Activated CD8-positive, alpha-beta memory T cell treated with anti-CD3 and anti-CD28 coated beads, Interleukin-2, amount 50 U/mL, for 1 hour (primary cell): ENCODE measurements at regions not wholly inside any gene's neighbourhood (a gene's known extent, or its start where the extent isn't known, plus 50 kb on each side); places are given as distances from the start of the nearest gene placed in this dataset.

Source experiments
- DNase-seq: peaks from one replicate; pipeline ENCODE4 v3.0.0-alpha.2; 2020; ENCODE audit errors: extremely low read depth

DNA sequence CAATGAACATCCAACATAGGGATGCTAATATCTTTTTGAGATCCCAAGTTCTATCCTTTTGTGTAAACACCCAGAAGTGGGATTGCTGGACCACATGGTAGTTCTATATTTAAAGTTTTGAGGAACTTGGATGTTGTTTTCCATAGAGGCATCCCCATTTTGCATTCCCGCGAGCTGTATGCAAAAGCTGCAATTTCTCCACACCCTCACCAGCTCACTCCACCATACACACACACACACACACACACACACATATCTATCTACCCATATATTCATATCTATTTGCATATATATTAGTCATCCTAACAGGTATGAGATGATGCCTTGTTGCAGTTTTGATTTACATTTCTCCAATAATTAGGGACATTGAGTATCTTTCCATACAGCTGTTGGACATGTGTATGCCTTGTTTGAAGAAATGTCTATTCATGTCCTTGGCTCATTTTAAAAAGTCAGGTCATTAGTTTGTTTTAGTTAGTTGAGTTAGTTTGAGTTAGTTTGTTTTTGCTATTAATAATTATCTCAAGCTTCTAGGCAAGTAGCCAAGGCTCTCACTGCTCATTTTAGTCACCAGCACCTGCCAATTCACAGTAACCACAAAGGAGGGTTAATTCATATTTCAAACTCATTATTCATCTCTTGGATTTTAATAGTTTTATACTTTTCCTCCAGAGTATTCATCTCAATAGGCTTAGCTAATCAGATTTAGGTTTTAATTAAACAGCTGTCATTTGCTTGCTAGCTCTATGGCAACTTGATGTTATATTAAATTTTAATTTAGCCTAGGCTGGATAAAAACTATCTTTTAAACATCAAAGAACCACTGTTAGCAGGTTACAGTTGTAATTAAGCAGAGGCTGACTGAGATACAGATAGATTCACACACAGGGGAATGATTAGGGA is 1435.9 kb upstream of the TMEM132C start:
- no peak for DNase-seq

DNA sequence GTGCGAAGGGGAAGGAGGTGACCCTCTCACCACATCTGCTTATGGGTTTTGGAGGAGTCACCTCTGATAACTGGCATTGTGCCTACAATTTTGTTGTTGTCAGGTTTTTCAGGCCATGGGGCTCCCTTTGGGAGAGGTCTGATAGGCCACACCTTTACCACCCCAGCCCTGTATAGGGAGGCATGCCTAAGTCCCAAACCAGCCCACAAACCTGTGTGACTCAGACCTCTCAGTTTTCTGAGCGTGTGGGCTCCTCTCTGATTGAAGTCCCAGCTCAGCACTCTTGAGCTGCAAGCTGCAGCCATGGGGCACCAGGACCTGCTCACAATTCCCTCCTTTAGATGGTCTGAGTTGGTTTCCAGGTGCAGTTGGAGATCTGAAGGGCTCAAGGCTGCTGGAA is 1429.3 kb upstream of the TMEM132C start:
- DNase-seq = no peak

DNA sequence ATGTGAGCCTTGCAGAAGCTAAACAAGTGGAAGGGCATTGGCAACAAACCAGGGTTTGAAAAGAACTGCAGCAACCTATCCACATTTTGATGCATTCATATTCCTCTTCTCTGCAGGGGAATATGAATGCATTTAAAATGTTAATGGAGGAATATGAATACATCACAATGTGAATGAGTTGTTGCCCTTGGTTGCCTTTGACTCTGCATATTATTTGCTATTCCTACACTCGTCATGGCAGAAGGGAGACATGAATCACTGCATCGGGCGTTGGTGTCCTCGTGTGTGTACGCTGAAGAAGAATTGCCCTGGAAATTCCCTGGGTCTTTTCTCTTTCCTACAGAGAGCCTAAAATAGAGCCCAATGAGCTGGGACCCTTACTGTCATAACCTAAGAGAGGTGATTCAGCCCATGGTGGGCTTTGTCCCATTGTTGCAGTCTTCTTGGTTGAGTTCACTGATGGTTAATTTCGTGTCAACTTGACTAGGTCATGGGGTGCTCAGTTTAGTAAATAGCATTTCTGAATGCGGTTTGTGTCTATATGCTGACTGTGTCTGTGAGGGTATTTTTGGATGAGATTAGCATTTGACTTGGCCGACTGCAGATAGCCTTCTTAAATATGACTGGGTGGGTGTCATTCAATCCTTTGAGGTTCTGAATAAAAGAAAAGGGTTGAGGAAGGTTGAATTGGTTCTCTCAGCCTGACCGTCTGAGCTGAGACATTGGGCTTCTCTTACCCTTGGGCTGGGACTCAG is 1422.9 kb upstream of the TMEM132C start:
- DNase-seq = no peak

GRCh38 chr12:126847005-126847629 is 1419.9 kb upstream of the TMEM132C start:
- no peak for DNase-seq

DNA sequence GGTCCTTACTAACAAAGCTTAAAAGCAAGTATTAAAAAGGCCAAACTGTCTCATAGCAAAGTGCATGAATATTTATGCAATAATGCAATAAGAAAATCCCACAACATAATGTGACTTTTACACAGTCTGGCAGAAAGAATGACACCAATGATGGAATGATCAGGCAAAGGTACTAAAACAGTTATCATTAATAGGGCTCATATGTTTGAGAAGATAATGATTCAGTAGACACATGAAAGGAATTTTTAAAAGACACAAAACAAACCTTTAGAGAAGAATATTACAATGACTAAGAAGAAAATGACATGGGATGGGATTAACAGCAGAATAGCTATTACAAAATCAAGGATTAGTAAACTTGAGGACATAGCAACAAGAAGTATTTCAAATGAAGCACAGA is 1411.2 kb upstream of the TMEM132C start:
- DNase-seq = no peak

- DNase-seq = no peak
These were observed 1410.0 kb upstream of the TMEM132C start for GRCh38 chr12:126856958-126857357.

DNA sequence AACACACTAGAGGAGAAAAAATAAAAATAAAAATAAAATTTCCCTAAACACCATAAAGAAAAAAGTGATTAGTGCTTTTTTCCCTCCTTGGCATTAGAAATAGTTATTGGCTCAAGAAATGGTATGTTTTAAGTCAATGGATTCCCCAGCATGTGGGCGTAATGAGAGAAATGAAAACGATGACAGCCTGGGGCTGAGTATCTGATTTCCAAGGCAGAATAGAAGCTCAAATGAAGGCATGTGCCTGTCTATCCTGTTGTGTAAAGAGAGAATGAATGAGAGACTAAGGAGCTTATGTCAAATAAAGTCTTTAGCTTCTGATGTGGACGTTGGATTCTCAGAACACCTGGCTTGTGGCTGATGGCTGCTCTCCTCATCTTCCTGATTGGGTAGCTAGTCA is 1408.4 kb upstream of the TMEM132C start:
- no peak for DNase-seq

DNA sequence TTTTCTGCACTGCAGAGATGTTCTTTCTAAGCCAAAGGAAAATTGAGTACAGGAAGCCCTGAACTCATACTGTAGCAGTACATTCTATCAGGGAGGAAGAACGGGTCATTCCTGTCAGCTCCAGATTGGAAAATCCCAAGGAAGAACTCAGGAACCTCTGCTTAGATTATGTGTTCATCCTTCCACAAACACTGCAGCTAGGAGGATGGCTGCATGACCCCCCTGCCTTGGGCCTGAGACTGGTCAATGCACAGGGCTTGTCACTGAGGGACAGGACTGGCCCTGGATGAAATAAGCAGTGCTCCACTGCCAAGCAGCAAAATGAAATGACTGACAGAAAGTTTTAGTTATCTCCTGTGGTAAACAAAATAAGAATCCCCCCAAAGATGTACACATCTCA is 1406.8 kb upstream of the TMEM132C start:
- DNase-seq = no peak

DNA sequence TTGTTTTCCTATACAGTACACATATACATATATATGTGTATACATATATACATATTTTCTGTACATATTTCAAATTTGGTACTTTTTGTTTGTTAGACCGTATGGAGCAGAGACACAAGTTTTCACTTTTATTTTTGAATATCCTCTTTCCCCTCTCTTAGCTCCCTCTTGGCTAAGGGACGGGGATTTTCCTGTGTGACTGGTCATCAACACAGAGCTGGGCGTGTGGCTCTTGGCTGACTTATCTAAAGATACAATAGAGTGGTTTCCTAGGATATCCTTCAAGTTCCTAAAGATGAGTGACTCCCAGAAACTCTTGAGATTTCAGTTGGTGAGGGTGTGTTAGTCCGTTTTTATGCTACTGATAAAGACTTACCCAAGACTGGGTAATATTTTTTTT is 1404.5 kb upstream of the TMEM132C start:
- no peak for DNase-seq

DNA sequence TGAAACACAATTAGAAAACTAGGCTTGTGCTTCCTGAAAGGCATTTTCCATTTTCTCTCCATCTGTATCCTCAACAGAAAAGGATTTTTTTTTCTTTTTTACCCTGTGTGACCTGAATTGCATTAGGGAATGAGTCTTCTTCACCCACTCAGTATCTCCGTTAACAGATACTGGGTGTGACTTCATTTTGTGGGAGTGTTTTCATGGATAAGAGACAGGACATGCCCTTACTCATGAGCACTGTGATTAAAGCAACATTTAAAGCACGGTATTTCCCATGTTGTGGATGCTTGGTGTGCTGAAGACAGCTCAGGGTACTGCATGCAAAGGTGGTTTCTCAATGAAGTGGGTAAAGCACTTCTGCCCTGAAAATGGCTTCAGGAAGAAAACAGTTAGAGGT is 1397.3 kb upstream of the TMEM132C start:
- DNase-seq = no peak

DNA sequence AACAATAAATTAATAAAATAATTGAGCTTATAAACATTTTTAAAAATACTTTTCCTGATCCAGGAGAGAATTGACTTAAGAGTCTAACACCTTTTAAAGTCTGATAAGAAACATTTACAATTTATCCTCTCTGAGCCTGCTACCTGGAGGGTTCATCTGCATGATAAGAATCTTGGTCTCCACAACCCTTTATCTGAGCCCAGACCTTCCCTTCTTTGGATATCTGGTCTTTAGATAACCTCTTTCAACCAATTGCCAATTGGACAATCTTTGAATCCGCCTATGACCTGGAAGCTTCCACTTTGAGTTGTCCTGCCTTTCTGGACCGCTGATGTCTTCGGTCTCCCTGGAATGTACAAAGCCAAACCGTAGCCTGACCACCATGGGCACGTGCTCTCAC is 1393.3 kb upstream of the TMEM132C start:
- no peak for DNase-seq

- peak; percentile 4 for DNase-seq
These were observed 1392.4 kb upstream of the TMEM132C start for GRCh38 chr12:126874427-126875026.

GRCh38 chr12:126879842-126880241 is 1387.1 kb upstream of the TMEM132C start:
- DNase-seq = no peak

GRCh38 chr12:126883697-126884096 is 1383.3 kb upstream of the TMEM132C start:
- DNase-seq = no peak

DNA sequence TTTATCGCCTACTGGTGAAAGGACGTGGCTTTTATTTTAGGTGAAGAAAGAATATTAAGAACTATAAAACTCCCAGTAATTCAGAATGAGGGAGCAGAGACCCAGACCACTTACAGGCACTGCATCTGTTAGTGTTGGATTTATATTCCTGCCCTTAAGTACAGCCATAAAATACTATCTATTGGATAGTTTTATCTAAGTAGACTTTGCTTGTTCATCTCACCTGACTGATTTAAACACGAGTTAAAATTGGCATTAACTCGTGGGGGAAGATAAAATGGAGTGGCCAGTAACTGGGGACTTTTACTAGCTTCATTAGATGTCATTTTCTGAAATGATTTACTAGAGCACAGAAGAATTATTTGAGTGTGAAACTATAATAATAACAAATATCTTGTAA is 1377.5 kb upstream of the TMEM132C start:
- no peak for DNase-seq

GRCh38 chr12:126890097-126890496 is 1376.9 kb upstream of the TMEM132C start:
- DNase-seq = no peak

DNA sequence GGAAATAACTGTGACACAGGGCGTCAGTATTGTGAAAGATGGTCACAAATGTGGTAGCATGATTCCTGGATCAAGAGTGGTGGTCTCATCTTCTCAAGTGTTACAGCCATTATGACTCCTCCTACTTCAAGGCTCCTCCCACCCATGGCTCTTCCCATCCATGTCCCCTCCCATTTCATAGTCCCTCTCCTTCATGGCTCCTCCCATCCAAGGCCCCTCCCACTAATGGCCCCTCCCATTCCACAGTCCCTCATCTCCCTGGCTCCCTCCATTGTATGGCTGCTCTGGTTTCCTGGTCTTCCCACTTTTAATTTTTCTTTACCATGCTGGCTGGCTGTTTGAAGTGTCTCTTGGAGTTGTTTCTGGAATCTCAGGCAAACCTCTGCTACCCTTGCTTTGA is 1375.2 kb upstream of the TMEM132C start:
- no peak for DNase-seq

GRCh38 chr12:126895951-126896913 is 1370.7 kb upstream of the TMEM132C start:
- DNase-seq = no peak

DNA sequence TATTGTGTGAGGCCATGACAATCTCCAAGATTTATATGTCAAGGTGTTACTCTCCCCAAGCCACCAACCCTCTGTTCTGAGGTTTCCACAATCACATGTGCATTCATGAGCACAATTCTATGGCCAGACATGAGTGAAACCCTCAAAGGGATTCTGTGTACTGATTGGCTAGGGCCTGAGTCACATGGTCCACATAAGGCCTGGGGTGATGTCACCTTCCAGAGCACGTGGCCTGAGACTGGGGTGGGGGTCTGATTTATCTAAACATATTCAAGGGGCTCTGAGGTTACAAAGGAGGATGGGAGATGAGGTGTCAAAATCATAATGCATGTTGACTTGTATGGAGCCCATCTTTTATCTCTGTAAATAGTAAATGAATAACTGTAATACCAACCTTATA is 1369.9 kb upstream of the TMEM132C start:
- DNase-seq = no peak

DNA sequence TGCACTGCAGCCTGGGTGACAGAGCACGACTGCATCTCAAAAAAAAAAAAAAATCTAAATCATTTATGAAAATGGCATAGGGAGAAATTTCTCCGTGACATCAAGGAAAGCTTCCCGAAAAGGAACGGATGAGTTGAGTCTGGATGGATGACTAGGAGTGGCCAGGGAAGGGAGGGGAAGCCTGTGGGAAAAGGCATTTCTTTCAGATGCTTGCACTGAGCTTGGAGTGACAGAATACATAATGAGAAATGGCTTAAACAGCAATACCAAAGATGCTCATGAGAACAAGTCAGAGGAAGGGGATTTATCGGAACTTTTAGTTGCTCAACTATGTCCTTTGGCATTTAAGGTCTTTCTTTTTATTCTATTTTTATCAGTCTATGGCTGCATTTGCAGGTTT is 1369.2 kb upstream of the TMEM132C start:
- no peak for DNase-seq

DNA sequence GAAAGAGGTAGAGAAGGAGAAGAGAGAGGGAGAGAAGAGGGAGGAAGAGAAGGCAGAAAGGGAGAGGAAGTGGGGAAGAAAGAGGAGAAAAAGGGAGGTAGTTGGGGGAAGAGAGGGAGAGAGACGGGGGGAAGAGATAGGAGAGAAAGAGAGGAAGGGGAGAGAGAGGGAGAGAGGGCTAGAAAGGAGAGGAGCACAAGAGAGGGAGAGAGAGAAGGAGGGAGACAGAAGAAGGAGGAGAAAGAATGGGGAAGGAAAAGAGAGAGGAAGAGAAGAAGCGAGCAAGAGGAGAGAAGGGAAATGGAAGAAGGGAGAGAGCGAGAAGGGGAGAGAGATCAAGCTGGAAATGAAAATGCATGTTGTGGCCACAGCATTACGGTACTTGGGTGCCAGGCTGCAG is 1368.4 kb upstream of the TMEM132C start:
- DNase-seq = no peak
